ENCODE measurements at regions not wholly inside any gene's neighbourhood (a gene's known extent, or its start where the extent isn't known, plus 50 kb on each side); places are given as distances from the start of the nearest gene placed in this dataset.

DNA sequence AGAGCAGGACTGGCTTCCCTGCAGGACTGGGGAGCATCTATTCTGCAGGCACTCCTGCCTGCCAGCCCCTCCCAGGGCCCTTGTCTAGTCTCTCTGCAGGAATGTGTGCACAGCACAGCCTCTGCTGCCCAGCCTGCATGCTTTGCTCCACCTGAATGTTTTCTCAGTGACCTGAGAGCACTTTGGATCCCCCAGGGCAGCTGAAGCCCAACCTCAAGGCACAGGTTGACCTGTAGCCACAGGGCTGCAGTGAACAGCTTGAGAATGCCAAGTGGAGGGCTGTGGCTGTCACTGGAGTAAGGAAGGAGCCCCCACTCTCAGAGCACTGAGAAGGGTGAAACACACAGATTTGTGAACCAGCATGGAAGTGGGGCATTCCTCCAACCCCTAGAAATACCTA is 760.2 kb downstream of the STIM2 start:
- no peak overlapping the region for H3K4me3 Mint-ChIP-seq
- H3K4me1 Mint-ChIP-seq (ENCODE audit: unreplicated experiment): no peaks in the 10 kb centered on the region
- H3K36me3 Mint-ChIP-seq: no peaks in the 10 kb centered on the region
- TF ChIP-seq, protein P1, sequence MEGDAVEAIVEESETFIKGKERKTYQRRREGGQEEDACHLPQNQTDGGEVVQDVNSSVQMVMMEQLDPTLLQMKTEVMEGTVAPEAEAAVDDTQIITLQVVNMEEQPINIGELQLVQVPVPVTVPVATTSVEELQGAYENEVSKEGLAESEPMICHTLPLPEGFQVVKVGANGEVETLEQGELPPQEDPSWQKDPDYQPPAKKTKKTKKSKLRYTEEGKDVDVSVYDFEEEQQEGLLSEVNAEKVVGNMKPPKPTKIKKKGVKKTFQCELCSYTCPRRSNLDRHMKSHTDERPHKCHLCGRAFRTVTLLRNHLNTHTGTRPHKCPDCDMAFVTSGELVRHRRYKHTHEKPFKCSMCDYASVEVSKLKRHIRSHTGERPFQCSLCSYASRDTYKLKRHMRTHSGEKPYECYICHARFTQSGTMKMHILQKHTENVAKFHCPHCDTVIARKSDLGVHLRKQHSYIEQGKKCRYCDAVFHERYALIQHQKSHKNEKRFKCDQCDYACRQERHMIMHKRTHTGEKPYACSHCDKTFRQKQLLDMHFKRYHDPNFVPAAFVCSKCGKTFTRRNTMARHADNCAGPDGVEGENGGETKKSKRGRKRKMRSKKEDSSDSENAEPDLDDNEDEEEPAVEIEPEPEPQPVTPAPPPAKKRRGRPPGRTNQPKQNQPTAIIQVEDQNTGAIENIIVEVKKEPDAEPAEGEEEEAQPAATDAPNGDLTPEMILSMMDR (conservative IDR thresholded peaks at IDR 0.05): no peak
- no peaks in the 10 kb centered on the region for H3K27me3 Mint-ChIP-seq
- H3K27ac Mint-ChIP-seq: no peak overlapping the region
- no peak for DNase-seq (ENCODE audit: extremely low spot score, unreplicated experiment)
- H3K9me3 Mint-ChIP-seq: no peaks in the 10 kb centered on the region

DNA sequence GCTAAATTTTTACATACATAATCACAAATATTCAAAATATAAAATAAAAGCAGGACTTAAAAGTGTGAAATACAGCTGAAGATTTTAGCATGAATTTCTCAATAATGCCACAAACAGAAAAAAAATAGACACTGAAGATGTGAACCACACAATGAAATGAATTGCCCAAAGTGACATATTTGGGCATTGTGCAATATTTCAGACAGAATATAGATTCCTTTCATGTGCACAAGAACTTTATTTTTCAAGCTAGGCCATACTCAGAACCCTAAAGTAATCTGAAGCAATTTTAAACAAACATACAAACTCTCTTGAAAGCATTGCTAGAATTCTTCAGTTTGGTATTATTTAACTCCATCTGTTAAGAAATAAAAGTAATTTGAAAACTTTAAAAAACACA is 764.1 kb downstream of the STIM2 start:
- peaks cover 4% of the 10 kb centered on the region for H3K27me3 Mint-ChIP-seq
- no peak overlapping the region for H3K4me3 Mint-ChIP-seq
- H3K27ac Mint-ChIP-seq: no peak overlapping the region
- DNase-seq (ENCODE audit: extremely low spot score, unreplicated experiment): no peak
- no peaks in the 10 kb centered on the region for H3K4me1 Mint-ChIP-seq (ENCODE audit: unreplicated experiment)
- no peaks in the 10 kb centered on the region for H3K36me3 Mint-ChIP-seq
- H3K9me3 Mint-ChIP-seq: no peaks in the 10 kb centered on the region
- TF ChIP-seq, protein P1 (conservative IDR thresholded peaks at IDR 0.05): no peak

DNA sequence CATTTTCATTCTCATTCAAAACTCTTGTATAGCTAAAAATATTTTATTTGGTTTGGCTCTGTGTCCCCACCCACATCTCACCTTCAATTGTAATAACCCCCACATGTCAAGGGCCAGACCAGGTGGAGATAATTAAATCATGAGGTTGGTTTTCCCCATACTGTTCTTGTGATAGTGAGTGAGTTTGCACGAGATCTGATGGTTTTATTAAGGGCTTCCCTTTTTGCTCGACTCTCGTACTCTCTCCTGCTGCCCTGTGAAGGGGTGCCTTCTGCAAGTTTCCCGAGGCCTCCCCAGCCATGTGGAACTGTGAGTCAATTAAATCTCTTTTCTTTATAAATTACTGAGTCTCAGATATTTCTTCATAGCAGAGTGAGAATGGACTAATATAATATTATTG is 768.0 kb downstream of the STIM2 start:
- Mint-ChIP-seq H3K36me3 (no peaks in the 10 kb centered on the region), H3K4me1 (ENCODE audit: unreplicated experiment) (no peaks in the 10 kb centered on the region), H3K27me3 (peaks cover 6% of the 10 kb centered on the region), H3K9me3 (no peaks in the 10 kb centered on the region), H3K4me3 (no peak overlapping the region), H3K27ac (no peak overlapping the region)
- no peak for DNase-seq (ENCODE audit: extremely low spot score, unreplicated experiment)
- TF ChIP-seq, protein P1 (conservative IDR thresholded peaks at IDR 0.05): no peak

DNA sequence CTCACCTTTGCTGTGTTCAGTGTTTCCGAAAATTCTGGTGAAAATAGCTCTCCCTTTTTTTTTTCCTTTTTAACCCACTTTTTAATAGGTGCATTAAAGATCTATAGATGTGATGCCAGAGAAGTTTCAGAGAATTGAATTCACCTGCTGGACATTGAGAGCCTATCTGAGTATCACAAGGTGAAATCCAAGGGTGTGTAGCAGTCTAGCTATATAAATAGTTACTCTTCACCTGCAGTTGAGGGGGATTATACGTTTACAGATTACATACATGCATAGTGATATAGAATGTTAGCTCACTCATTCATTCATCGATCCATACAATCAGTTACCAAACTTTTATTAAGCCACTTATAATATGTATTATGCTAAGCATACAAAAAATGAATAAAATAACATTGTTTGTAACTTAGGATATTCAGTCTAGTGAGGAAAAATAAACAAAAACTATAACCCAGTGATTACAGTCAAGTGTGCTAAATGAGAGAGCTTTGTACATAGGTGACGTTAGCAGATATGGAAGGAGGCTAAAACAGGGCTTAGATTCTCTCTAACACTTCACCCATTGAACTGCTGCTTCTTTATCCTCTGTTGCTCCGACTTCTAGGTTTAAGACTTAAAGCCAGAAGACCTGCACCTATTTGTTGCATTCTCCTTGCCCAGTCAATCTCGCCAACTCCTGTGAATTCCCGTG is 769.0 kb downstream of the STIM2 start:
- H3K27ac Mint-ChIP-seq: no peak overlapping the region
- no peaks in the 10 kb centered on the region for H3K36me3 Mint-ChIP-seq
- DNase-seq (ENCODE audit: extremely low spot score, unreplicated experiment): no peak
- H3K4me1 Mint-ChIP-seq (ENCODE audit: unreplicated experiment): no peaks in the 10 kb centered on the region
- H3K9me3 Mint-ChIP-seq: no peaks in the 10 kb centered on the region
- TF ChIP-seq, protein P1 (conservative IDR thresholded peaks at IDR 0.05): no peak
- no peak overlapping the region for H3K4me3 Mint-ChIP-seq
- peaks cover 6% of the 10 kb centered on the region for H3K27me3 Mint-ChIP-seq

DNA sequence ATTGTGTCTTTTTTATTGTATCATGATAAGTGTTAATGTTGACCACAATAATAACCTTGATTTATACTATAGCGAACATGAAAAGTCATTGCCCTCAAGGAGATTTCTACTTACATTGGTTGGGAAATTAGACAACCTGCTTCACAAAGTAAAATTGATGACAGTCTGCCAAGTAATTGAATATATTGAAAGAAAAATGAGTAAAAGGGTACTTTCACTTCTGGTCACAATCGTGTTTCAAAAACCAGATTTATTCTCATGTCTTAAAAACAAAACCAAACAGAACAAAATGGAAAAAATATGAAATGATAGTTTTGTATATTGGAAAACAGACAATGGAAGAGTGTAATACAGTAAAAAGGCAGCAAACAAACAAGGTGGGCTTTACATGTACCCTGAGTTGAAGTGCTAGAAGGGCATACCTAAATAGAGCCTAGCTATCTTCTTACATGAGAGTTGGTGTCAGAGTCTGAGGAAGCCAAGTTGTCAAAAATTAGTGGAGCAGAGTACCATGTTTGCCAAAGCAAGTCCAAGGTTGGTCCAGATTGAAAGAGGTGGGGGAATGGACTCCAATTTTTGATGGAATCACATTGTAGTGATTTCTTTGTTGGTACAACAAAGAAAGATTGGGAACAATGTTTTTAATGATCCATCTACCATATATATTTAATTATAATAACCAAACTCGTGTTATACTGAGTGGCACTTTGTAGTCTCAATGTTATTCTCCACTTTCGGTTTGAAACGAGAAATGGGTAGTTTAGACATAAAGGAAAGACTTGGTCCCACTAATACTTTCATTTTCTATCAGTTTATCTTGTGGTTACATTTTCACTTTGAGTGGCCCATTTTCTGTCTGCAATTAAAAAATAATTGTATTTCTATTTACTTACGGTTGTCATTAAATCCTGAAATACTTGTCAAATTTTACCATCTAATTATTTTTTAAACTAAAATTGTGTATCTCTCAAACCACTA is 775.6 kb downstream of the STIM2 start:
- TF ChIP-seq, protein P1 (conservative IDR thresholded peaks at IDR 0.05): no peak
- no peaks in the 10 kb centered on the region for H3K36me3 Mint-ChIP-seq
- no peaks in the 10 kb centered on the region for H3K4me1 Mint-ChIP-seq (ENCODE audit: unreplicated experiment)
- no peak overlapping the region for H3K27ac Mint-ChIP-seq
- no peak for DNase-seq (ENCODE audit: extremely low spot score, unreplicated experiment)
- H3K9me3 Mint-ChIP-seq: peaks cover 4% of the 10 kb centered on the region
- H3K27me3 Mint-ChIP-seq: peaks cover 5% of the 10 kb centered on the region
- H3K4me3 Mint-ChIP-seq: no peak overlapping the region

Measured in type B pancreatic cell (in vitro differentiated cells).